ENCODE measurements at regions not wholly inside any gene's neighbourhood (a gene's known extent, or its start where the extent isn't known, plus 50 kb on each side); places are given as distances from the start of the nearest gene placed in this dataset.

DNA sequence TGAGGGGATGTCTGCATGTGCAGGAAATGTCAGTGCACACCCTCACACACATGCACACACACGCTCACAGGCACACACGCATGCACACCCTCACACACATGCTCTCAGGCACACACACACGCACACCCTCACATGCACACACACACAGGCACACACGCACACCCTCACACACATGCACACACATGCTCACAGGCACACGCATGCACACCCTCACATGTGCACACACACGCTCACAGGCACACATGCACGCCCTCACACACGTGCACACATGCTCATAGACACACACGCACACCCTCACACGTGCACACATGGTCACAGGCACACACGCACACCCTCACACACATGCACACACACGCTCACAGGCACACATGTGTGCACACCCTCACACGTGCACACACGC, 77.6 kb upstream of the ZNF469 start:
- no peaks in the 10 kb centered on the region for H3K79me2 ChIP-seq (ENCODE audit: insufficient read depth, low read length)
- no peak for DNase-seq (ENCODE audit: insufficient read length, low spot score, missing footprints)
- peak overlapping the region; percentile 23 for H3K4me3 ChIP-seq (ENCODE audit: insufficient read depth, low read length)
- H3K27me3 ChIP-seq (ENCODE audit: insufficient read depth, low read length) = no peaks in the 10 kb centered on the region
- peaks cover 62% of the 10 kb centered on the region for H3K4me1 ChIP-seq (ENCODE audit: insufficient read depth, low read length)
- TF ChIP-seq, protein P1, sequence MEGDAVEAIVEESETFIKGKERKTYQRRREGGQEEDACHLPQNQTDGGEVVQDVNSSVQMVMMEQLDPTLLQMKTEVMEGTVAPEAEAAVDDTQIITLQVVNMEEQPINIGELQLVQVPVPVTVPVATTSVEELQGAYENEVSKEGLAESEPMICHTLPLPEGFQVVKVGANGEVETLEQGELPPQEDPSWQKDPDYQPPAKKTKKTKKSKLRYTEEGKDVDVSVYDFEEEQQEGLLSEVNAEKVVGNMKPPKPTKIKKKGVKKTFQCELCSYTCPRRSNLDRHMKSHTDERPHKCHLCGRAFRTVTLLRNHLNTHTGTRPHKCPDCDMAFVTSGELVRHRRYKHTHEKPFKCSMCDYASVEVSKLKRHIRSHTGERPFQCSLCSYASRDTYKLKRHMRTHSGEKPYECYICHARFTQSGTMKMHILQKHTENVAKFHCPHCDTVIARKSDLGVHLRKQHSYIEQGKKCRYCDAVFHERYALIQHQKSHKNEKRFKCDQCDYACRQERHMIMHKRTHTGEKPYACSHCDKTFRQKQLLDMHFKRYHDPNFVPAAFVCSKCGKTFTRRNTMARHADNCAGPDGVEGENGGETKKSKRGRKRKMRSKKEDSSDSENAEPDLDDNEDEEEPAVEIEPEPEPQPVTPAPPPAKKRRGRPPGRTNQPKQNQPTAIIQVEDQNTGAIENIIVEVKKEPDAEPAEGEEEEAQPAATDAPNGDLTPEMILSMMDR (IDR thresholded peaks at IDR 0.05; ENCODE audit: extremely low read depth, low read depth, low read length) = no peak
- H3K4me2 ChIP-seq (ENCODE audit: insufficient read depth, low read length) = peak overlapping the region; percentile 36
- H3K36me3 ChIP-seq (ENCODE audit: insufficient read depth, low read length) = no peaks in the 10 kb centered on the region
- no peak overlapping the region for H2AFZ ChIP-seq (ENCODE audit: low read length)
- H4K20me1 ChIP-seq (ENCODE audit: insufficient read depth, low read length) = no peaks in the 10 kb centered on the region
- no peaks in the 10 kb centered on the region for H3K9me3 ChIP-seq (ENCODE audit: low read depth, low read length)
- H3K27ac ChIP-seq (ENCODE audit: low read depth, low read length) = peak overlapping the region; percentile 85

DNA sequence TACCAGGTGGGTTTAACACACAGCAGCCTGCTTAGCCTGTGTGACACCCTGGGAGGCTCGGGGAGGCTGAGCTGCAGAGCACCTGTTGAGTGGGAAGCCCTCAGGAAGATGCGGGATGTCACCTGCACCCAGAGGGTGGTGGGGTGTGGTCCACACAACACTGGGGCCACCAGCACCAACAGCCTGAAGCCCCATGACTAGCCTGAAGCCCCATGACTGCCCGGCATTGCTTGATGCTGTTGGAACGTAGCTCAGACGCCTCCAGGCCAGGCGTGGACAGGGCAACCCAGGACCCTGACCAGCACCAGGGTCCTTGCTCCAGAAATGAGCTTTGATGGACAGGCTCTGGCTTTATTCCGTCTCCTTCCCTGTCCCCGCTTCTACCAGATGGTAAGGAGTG, 76.3 kb upstream of the ZNF469 start:
- peak overlapping the region; percentile 74 for H3K4me2 ChIP-seq (ENCODE audit: insufficient read depth, low read length)
- no peaks in the 10 kb centered on the region for H3K9me3 ChIP-seq (ENCODE audit: low read depth, low read length)
- TF ChIP-seq, protein P1 (IDR thresholded peaks at IDR 0.05; ENCODE audit: extremely low read depth, low read depth, low read length) = no peak
- H2AFZ ChIP-seq (ENCODE audit: low read length) = no peak overlapping the region
- no peaks in the 10 kb centered on the region for H3K36me3 ChIP-seq (ENCODE audit: insufficient read depth, low read length)
- H4K20me1 ChIP-seq (ENCODE audit: insufficient read depth, low read length) = no peaks in the 10 kb centered on the region
- no peak overlapping the region for H3K4me3 ChIP-seq (ENCODE audit: insufficient read depth, low read length)
- H3K79me2 ChIP-seq (ENCODE audit: insufficient read depth, low read length) = no peaks in the 10 kb centered on the region
- peak; percentile 71 for DNase-seq (ENCODE audit: insufficient read length, low spot score, missing footprints)
- H3K27me3 ChIP-seq (ENCODE audit: insufficient read depth, low read length) = no peaks in the 10 kb centered on the region
- peaks cover 64% of the 10 kb centered on the region for H3K4me1 ChIP-seq (ENCODE audit: insufficient read depth, low read length)
- peak overlapping the region; percentile 99 for H3K27ac ChIP-seq (ENCODE audit: low read depth, low read length)

DNA sequence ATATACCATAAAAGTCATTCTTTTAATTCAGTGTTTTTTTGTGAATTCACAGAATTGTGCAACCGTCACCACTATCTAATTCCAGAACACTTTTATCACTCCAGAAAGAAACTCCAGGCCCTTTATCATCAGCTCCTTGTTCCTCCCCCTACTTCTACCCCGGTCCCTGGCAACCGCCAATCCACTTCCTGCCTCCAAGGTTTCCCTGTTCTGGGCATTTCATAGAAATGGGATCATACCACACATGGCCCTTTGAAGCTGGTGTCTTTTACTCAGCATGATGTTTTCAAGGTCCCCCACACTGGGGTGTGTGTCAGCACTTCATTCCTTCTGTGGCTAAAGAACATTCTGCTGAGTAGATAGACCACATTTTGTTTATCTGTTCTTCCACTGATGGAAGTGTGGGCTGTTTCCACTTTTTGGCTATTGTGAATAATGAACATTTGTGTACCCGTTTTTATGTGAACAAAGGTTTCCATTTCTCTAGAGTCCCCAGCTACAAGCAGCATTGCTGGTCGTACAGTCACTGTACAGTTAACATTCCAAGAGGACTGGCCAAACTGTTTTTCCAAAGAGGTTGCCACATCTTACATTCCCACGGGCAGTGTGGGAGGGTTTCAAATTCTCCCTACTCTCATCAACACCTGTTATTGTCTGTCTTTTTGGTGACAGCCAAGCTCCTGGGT, 75.8 kb upstream of the ZNF469 start:
- TF ChIP-seq, protein P1 (IDR thresholded peaks at IDR 0.05; ENCODE audit: extremely low read depth, low read depth, low read length) = no peak
- Histone ChIP-seq H3K36me3 (ENCODE audit: insufficient read depth, low read length) (no peaks in the 10 kb centered on the region), H4K20me1 (ENCODE audit: insufficient read depth, low read length) (no peaks in the 10 kb centered on the region), H3K79me2 (ENCODE audit: insufficient read depth, low read length) (no peaks in the 10 kb centered on the region), H2AFZ (ENCODE audit: low read length) (no peak overlapping the region), H3K4me2 (ENCODE audit: insufficient read depth, low read length) (peak overlapping the region; percentile 74), H3K27ac (ENCODE audit: low read depth, low read length) (peak overlapping the region; percentile 99), H3K9me3 (ENCODE audit: low read depth, low read length) (no peaks in the 10 kb centered on the region), H3K27me3 (ENCODE audit: insufficient read depth, low read length) (no peaks in the 10 kb centered on the region), H3K4me3 (ENCODE audit: insufficient read depth, low read length) (no peak overlapping the region), H3K4me1 (ENCODE audit: insufficient read depth, low read length) (peaks cover 64% of the 10 kb centered on the region)
- peak; percentile 99 for DNase-seq (ENCODE audit: insufficient read length, low spot score, missing footprints)

DNA sequence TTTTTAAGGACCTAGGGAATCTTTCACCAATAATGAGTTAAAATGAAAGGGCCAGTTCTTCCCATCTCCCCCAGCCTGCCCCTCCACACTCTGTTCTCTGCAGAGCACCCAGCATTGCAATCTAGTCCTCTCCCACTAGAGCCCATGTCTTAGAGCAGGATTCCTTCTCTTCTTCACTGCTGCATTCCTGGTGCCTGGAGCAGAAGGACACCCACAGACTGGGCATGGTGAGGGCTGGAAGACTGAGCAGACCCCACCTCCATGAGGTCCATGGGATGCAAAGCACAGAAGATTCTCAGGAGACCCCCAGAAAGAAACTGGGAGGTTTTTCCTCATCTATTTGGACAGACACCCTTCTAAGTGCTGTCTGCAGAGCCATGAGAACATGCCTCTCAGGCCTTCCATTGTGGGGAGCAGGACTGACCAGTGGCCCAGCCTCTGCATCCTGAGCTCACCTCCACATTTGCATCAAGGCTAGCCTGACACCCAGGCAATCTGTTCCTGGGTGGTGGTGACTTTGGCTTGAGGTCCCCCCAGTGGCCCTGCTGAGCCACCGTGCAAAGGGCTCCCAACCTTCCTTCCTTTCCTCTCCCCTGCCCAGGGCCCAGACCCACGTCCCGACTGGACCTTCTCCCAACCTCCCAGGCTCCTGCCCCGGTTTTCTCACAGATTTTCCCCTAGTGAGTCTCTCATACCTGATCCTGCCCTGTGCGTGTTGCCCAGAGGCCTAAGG, 74.2 kb upstream of the ZNF469 start:
- Histone ChIP-seq H3K9me3 (ENCODE audit: low read depth, low read length) (no peaks in the 10 kb centered on the region), H4K20me1 (ENCODE audit: insufficient read depth, low read length) (no peaks in the 10 kb centered on the region), H3K27ac (ENCODE audit: low read depth, low read length) (peak overlapping the region; percentile 99), H3K79me2 (ENCODE audit: insufficient read depth, low read length) (no peaks in the 10 kb centered on the region), H3K27me3 (ENCODE audit: insufficient read depth, low read length) (no peaks in the 10 kb centered on the region), H3K4me3 (ENCODE audit: insufficient read depth, low read length) (no peak overlapping the region), H3K4me2 (ENCODE audit: insufficient read depth, low read length) (no peak overlapping the region), H2AFZ (ENCODE audit: low read length) (no peak overlapping the region), H3K36me3 (ENCODE audit: insufficient read depth, low read length) (no peaks in the 10 kb centered on the region), H3K4me1 (ENCODE audit: insufficient read depth, low read length) (peaks cover 58% of the 10 kb centered on the region)
- peak; percentile 66 for DNase-seq (ENCODE audit: insufficient read length, low spot score, missing footprints)
- TF ChIP-seq, protein P1 (IDR thresholded peaks at IDR 0.05; ENCODE audit: extremely low read depth, low read depth, low read length) = no peak

Measured in osteoblast (primary cell).